Stomach (tissue), 8 donors: ENCODE measurements at regions not wholly inside any gene's neighbourhood (a gene's known extent, or its start where the extent isn't known, plus 50 kb on each side); places are given as distances from the start of the nearest gene placed in this dataset.

Source experiments
- DNase-seq, 2 donors: peaks; one replicate each; pipeline versions ENCODE4 v3.0.0 to v3.0.0-alpha.2; 2013 to 2019
- H3K27ac ChIP-seq, 5 donors: fragments of 200-600 bp in 4 of 5; sonication (generic) in 4 of 5; one replicate each; pipeline ENCODE4 v1.5.1; 2013 to 2019; ENCODE audit warnings: mild to moderate bottlenecking in 1 of 5, moderate library complexity in 1 of 5
- H3K27me3 ChIP-seq, 3 donors: fragments of 200-600 bp; sonication (generic); one replicate each; pipeline ENCODE4 v1.5.1; 2017 to 2019; ENCODE audit warnings: mixed run types in 1 of 3
- H3K36me3 ChIP-seq, 4 donors: fragments of 200-600 bp; sonication (generic); 1 replicate in 3 of 4; 2 replicates in 1 of 4; pipeline ENCODE4 v1.5.1; 2016 to 2019
- H3K4me1 ChIP-seq, 4 donors: fragments of 200-600 bp; sonication (generic); one replicate each; pipeline ENCODE4 v1.5.1; 2016 to 2019
- H3K4me3 ChIP-seq, 4 donors: fragments of 200-600 bp; sonication (generic) in 3 of 4; one replicate each; pipeline ENCODE4 v1.5.1; 2016 to 2019; ENCODE audit warnings: mild to moderate bottlenecking in 1 of 4
- H3K9me3 ChIP-seq, 4 donors: fragments of 200-600 bp; sonication (generic); one replicate each; pipeline ENCODE4 v1.5.1; 2016 to 2019
- EP300 ChIP-seq: sonication (generic); formaldehyde crosslinking; IDR thresholded peaks from one replicate; pipeline ENCODE4 v1.6.1; 2017; ENCODE audit warnings: antibody characterized with exemption
- POLR2A ChIP-seq, 4 donors: fragments of 450-650 bp; IDR thresholded peaks; one replicate each; pipeline ENCODE4 v1.6.1; 2016; ENCODE audit warnings: antibody characterized with exemption in 4 of 4, control low read depth in 2 of 4, mild to moderate bottlenecking in 1 of 4, moderate library complexity in 1 of 4
- POLR2AphosphoS5 ChIP-seq, 3 donors: sonication (generic); formaldehyde crosslinking; IDR thresholded peaks; one replicate each; pipeline ENCODE4 v1.6.1; 2016; ENCODE audit warnings: antibody characterized with exemption in 3 of 3
- WGBS, 5 donors: extraction: QIAGEN DNeasy Blood & Tissue Kit in 3 of 5; methylation state at CpG; one replicate each; pipeline versions ENCODE4 v1.1.5 to v1.1.7; 2013 to 2018; 5-methylcytosine and 5-hydroxymethylcytosine counted together
- intact Hi-C: fragments of 100-400 bp; cut with DNase I; formaldehyde crosslinking; loops from one replicate; pipeline ENCODE4 v1.15.1; 2023; ENCODE audit warnings: low total_unique reads
- TF ChIP-seq, protein P1 (sequence below), 7 experiments: fragments of 450-650 bp in 4 of 7; fragments of 200-600 bp in 3 of 7; sonication (generic) in 3 of 7; IDR thresholded peaks; one replicate each; pipeline ENCODE4 v1.5.1; 2016 to 2019; ENCODE audit warnings: antibody characterized with exemption in 7 of 7, control low read depth in 2 of 7, mild to moderate bottlenecking in 1 of 7
- donor health status: healthy with polysubstance abuse.
- donor health status: Bipolar disorder and iron deficiency.
- donor health status: healthy.

DNA sequence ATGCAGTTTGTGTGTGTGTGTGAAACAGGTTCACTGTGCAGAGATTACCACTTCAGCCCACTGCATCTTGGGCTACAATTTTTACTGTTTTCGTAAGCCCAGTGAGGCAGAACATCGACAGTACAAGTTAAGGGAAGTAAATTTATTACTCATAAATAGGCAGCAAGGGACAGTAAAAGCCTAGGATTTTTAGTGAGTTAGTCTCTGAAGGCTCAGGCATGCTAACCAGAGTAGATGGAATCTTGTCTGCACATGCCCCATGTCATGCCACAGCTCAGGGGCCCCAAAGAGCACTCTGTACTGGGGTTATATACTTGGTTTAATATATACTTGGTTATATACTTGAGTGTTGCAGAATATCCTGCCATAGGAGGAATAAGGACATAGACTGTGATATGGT, 825.7 kb downstream of the TECRL start:
- no peaks in the 10 kb centered on the region for H3K4me1 ChIP-seq
- intact Hi-C loops: no loop called here
- H3K27ac ChIP-seq: no peak overlapping the region
- peaks cover 0 to 15% (median 0%) of the 10 kb centered on the region in 4 donors for H3K9me3 ChIP-seq
- H3K4me3 ChIP-seq: no peak overlapping the region
- DNase-seq: no peak
- TF ChIP-seq EP300: no peak
- TF ChIP-seq POLR2A (IDR thresholded peaks at IDR 0.05): no peak
- TF ChIP-seq POLR2AphosphoS5 (IDR thresholded peaks at IDR 0.05): no peak
- TF ChIP-seq, protein P1, sequence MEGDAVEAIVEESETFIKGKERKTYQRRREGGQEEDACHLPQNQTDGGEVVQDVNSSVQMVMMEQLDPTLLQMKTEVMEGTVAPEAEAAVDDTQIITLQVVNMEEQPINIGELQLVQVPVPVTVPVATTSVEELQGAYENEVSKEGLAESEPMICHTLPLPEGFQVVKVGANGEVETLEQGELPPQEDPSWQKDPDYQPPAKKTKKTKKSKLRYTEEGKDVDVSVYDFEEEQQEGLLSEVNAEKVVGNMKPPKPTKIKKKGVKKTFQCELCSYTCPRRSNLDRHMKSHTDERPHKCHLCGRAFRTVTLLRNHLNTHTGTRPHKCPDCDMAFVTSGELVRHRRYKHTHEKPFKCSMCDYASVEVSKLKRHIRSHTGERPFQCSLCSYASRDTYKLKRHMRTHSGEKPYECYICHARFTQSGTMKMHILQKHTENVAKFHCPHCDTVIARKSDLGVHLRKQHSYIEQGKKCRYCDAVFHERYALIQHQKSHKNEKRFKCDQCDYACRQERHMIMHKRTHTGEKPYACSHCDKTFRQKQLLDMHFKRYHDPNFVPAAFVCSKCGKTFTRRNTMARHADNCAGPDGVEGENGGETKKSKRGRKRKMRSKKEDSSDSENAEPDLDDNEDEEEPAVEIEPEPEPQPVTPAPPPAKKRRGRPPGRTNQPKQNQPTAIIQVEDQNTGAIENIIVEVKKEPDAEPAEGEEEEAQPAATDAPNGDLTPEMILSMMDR (IDR thresholded peaks at IDR 0.05): no peak
- H3K27me3 ChIP-seq: no peaks in the 10 kb centered on the region
- WGBS, 5 donors: 76 to 81% (median 77%) methylated on average over 2 of the region's 2 CpGs
- no peaks in the 10 kb centered on the region for H3K36me3 ChIP-seq

DNA sequence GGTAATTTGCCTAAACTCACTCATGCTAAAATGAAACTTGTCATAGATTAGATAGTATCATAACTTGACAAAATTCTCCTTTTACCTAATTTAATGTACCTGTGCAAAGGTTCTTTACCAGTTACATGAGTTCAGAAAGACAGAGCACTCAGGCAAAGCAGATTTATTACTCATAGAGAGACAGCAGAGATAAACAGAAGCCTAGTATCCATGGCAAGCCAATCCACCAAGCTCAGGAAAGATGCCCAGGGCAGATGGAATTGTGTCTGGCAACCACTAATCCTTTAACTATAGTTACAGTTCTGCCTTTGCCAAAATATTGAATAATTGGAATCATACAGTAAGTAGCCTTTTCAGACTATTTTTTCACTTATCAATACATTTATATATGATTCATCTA, 826.2 kb downstream of the TECRL start:
- intact Hi-C loops: no loop called here
- H3K27me3 ChIP-seq: no peaks in the 10 kb centered on the region

DNA sequence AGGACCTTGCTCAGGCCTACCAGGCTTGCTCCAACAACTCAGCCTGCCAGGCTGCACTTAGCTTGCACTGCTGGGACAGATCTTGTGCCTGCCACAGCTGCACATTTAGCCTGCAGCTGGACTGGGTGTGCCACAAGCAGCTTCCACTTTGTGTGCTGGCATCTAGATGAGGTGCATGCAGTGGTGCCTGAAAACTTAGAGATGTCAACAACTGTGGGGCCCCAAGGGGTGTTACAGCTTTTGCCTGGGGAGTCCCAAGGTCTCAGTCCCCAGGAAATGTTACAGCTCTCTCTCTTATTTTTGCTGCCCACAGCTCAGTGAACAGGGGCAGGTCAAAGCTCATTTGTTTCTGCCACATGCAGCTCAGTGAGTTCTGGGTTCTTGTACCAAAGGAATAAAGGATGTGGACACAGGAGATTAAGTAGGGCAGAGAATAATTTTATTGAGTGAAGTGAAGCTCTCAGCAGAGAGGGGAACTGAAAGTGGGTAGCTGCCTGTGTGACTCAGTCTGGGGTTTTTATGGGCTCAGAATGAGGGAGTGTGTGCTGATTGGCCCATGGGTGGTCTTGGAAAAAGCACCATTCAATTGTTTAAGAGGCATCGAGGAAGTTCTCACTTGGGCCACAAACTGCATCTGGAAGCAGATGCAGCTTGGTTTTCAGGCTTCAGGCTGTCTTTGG, 828.3 kb downstream of the TECRL start:
- no peaks in the 10 kb centered on the region for H3K4me1 ChIP-seq
- intact Hi-C loops: no loop called here
- H3K4me3 ChIP-seq: no peak overlapping the region
- no peaks in the 10 kb centered on the region for H3K36me3 ChIP-seq
- TF ChIP-seq EP300 (no peak), POLR2A (IDR thresholded peaks at IDR 0.05) (no peak), POLR2AphosphoS5 (IDR thresholded peaks at IDR 0.05) (no peak)
- TF ChIP-seq, protein P1 (IDR thresholded peaks at IDR 0.05): no peak
- no peaks in the 10 kb centered on the region for H3K27me3 ChIP-seq
- WGBS, 5 donors: 32 to 70% (median 61%) methylated on average over 1 of the region's 1 CpG
- H3K27ac ChIP-seq: no peak overlapping the region
- H3K9me3 ChIP-seq: peaks cover 0 to 36% (median 9%) of the 10 kb centered on the region in 4 donors
- DNase-seq: no peak

More for the DNA sequence above, 826.2 kb downstream of the TECRL start:
- Histone ChIP-seq H3K9me3 (peaks cover 0 to 19% (median 1%) of the 10 kb centered on the region in 4 donors), H3K4me3 (no peak overlapping the region), H3K36me3 (no peaks in the 10 kb centered on the region), H3K4me1 (no peaks in the 10 kb centered on the region), H3K27ac (no peak overlapping the region)
- DNase-seq: no peak
- TF ChIP-seq EP300: no peak
- no peak for TF ChIP-seq POLR2AphosphoS5 (IDR thresholded peaks at IDR 0.05)
- TF ChIP-seq, protein P1 (IDR thresholded peaks at IDR 0.05): no peak
- no peak for TF ChIP-seq POLR2A (IDR thresholded peaks at IDR 0.05)

DNA sequence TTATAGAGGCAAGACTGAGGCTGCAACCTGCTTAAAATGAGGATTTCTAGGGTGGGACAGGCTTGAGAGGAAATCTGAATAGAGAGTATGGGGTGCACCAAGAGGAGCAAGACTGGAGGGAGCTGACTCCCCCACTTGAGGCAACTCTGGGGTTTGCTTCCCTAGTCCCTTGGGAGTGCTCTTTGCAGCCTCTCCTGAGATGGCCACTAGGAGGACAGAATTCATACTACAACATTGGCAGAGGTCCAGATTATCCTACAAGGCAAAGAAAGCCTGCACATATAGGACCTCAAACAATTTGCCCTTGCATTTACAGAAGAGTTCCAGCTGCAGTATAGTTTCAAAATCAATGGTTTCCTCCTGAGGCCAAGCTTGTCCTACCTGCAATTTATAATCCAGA, 830.9 kb downstream of the TECRL start:
- TF ChIP-seq, protein P1 (IDR thresholded peaks at IDR 0.05): no peak
- no peak for DNase-seq
- no peaks in the 10 kb centered on the region for H3K4me1 ChIP-seq
- H3K27me3 ChIP-seq: no peaks in the 10 kb centered on the region
- no peaks in the 10 kb centered on the region for H3K36me3 ChIP-seq
- H3K27ac ChIP-seq: no peak overlapping the region
- intact Hi-C loops: no loop called here
- no peak overlapping the region for H3K4me3 ChIP-seq
- H3K9me3 ChIP-seq: peaks cover 0 to 57% (median 20%) of the 10 kb centered on the region in 4 donors
